H9 (cell line): ENCODE measurements at regions not wholly inside any gene's neighbourhood (a gene's known extent, or its start where the extent isn't known, plus 50 kb on each side); places are given as distances from the start of the nearest gene placed in this dataset.

Experiments used
- DNase-seq: peaks from one replicate; pipeline ENCODE4 v3.0.0-alpha.2; 2017
- H2AFZ ChIP-seq: one replicate; pipeline ENCODE4 v1.6.1; 2013; ENCODE audit warnings: mild to moderate bottlenecking, low read length, control low read depth, moderate library complexity
- H2AK5ac ChIP-seq: 2 replicates; pipeline ENCODE4 v1.6.1; 2013; ENCODE audit warnings: low read length, control low read depth, mixed read lengths; ENCODE audit not compliant: insufficient read length
- H2BK120ac ChIP-seq: one replicate; pipeline ENCODE4 v1.6.1; 2013; ENCODE audit warnings: low read depth, mild to moderate bottlenecking, low read length, control low read depth, inconsistent platforms; ENCODE audit not compliant: poor library complexity, severe bottlenecking
- H2BK12ac ChIP-seq: 2 replicates; pipeline ENCODE4 v1.6.1; 2013; ENCODE audit warnings: low read length, control low read depth, mixed read lengths, low read depth; ENCODE audit not compliant: insufficient read length
- H2BK15ac ChIP-seq: 2 replicates; pipeline ENCODE4 v1.6.1; 2013; ENCODE audit warnings: low read depth, low read length, control low read depth
- H2BK20ac ChIP-seq: one replicate; pipeline ENCODE4 v1.6.1; 2013; ENCODE audit warnings: low read depth, mild to moderate bottlenecking, low read length, control low read depth, inconsistent platforms; ENCODE audit not compliant: poor library complexity, severe bottlenecking
- H2BK5ac ChIP-seq: 2 replicates; pipeline ENCODE4 v1.6.1; 2013; ENCODE audit warnings: low read length, control low read depth, mixed read lengths; ENCODE audit not compliant: insufficient read length
- H3K14ac ChIP-seq: 2 replicates; pipeline ENCODE4 v1.6.1; 2013; ENCODE audit warnings: low read length, control low read depth; ENCODE audit not compliant: insufficient read depth
- H3K18ac ChIP-seq: 2 replicates; pipeline ENCODE4 v1.6.1; 2013; ENCODE audit warnings: low read depth, mild to moderate bottlenecking, mixed read lengths, low read length, control low read depth; ENCODE audit not compliant: insufficient read length
- H3K23ac ChIP-seq: 2 replicates; pipeline ENCODE4 v1.6.1; 2013; ENCODE audit warnings: low read length, control low read depth, mixed read lengths, low read depth; ENCODE audit not compliant: insufficient read length
- H3K23me2 ChIP-seq: 2 replicates; pipeline ENCODE4 v1.6.1; 2013; ENCODE audit warnings: low read depth, mild to moderate bottlenecking, mixed read lengths, low read length, control low read depth; ENCODE audit not compliant: insufficient read length, poor library complexity, severe bottlenecking
- H3K27ac ChIP-seq: 2 replicates; pipeline ENCODE4 v1.5.1; 2013; ENCODE audit warnings: low read length, control low read depth, mixed read lengths, low read depth; ENCODE audit not compliant: insufficient read length
- H3K27me3 ChIP-seq: 2 replicates; pipeline ENCODE4 v1.6.1; 2013; ENCODE audit warnings: low read length, control low read depth, inconsistent platforms; ENCODE audit not compliant: insufficient read depth
- H3K4ac ChIP-seq: 2 replicates; pipeline ENCODE4 v1.6.1; 2013; ENCODE audit warnings: low read depth, mild to moderate bottlenecking, control low read depth, inconsistent platforms, low read length, moderate library complexity
- H3K4me1 ChIP-seq: 2 replicates; pipeline ENCODE4 v1.6.1; 2013; ENCODE audit warnings: low read length, control low read depth, inconsistent platforms; ENCODE audit not compliant: insufficient read depth
- H3K4me2 ChIP-seq: 2 replicates; pipeline ENCODE4 v1.6.1; 2013; ENCODE audit warnings: low read length, control low read depth, mixed read lengths; ENCODE audit not compliant: insufficient read length, insufficient read depth
- H3K56ac ChIP-seq: 2 replicates; pipeline ENCODE4 v1.6.1; 2013; ENCODE audit warnings: low read depth, mild to moderate bottlenecking, mixed read lengths, low read length, control low read depth; ENCODE audit not compliant: insufficient read length
- H3K79me1 ChIP-seq: 2 replicates; pipeline ENCODE4 v1.6.1; 2013; ENCODE audit warnings: low read depth, mild to moderate bottlenecking, moderate library complexity, low read length, control low read depth, inconsistent platforms; ENCODE audit not compliant: insufficient read depth, poor library complexity, severe bottlenecking
- H3K79me2 ChIP-seq: 2 replicates; pipeline ENCODE4 v1.6.1; 2013; ENCODE audit warnings: low read length, control low read depth, inconsistent platforms; ENCODE audit not compliant: insufficient read depth
- H3K9ac ChIP-seq: 2 replicates; pipeline ENCODE4 v1.6.1; 2013; ENCODE audit warnings: low read length, control low read depth, mixed read lengths; ENCODE audit not compliant: insufficient read length; ENCODE audit errors: extremely low read depth
- H3K9me3 ChIP-seq: one replicate; pipeline ENCODE4 v1.6.1; 2013; ENCODE audit warnings: low read depth, low read length, inconsistent platforms; ENCODE audit not compliant: control insufficient read depth
- H3T11ph ChIP-seq: one replicate; pipeline ENCODE4 v1.6.1; 2013; ENCODE audit warnings: mild to moderate bottlenecking, low read length, control low read depth, inconsistent platforms
- H4K20me1 ChIP-seq: one replicate; pipeline ENCODE4 v1.6.1; 2013; ENCODE audit not compliant: control insufficient read depth, insufficient read length, insufficient read depth
- H4K5ac ChIP-seq: 2 replicates; pipeline ENCODE4 v1.6.1; 2013; ENCODE audit warnings: low read depth, mild to moderate bottlenecking, mixed read lengths, low read length, control low read depth; ENCODE audit not compliant: insufficient read length
- H4K8ac ChIP-seq: replicated peaks from 2 replicates; pipeline ENCODE4 v1.6.1; 2013; ENCODE audit warnings: low read length, control low read depth, mixed read lengths, low read depth; ENCODE audit not compliant: insufficient read length
- H4K91ac ChIP-seq: 2 replicates; pipeline ENCODE4 v1.6.1; 2013; ENCODE audit warnings: low read depth, mild to moderate bottlenecking, moderate library complexity, mixed read lengths, low read length, control low read depth; ENCODE audit not compliant: insufficient read length
- H3K27ac Mint-ChIP-seq, 3 experiments: 2 replicates in 2 of 3; 3 replicates in 1 of 3; pipeline ENCODE4 v1.8.0; 2020 to 2021; ENCODE audit warnings: mixed read lengths in 3 of 3, mild to moderate bottlenecking in 1 of 3, moderate library complexity in 1 of 3
- H3K27me3 Mint-ChIP-seq: 2 replicates; pipeline ENCODE4 v1.8.0; 2021; ENCODE audit warnings: low read depth, mild to moderate bottlenecking, moderate library complexity, mixed read lengths
- H3K36me3 Mint-ChIP-seq, 3 experiments: 2 replicates in 2 of 3; 3 replicates in 1 of 3; pipeline ENCODE4 v1.8.0; 2020 to 2021; ENCODE audit warnings: low read depth in 3 of 3, mixed read lengths in 3 of 3; ENCODE audit not compliant: insufficient read depth in 1 of 3
- H3K4me1 Mint-ChIP-seq, 2 experiments: 2 replicates each; pipeline ENCODE4 v1.8.0; 2020; ENCODE audit warnings: mixed read lengths in 2 of 2
- H3K4me3 Mint-ChIP-seq, 2 experiments: 2 replicates in 1 of 2; 3 replicates in 1 of 2; pipeline ENCODE4 v1.8.0; 2020 to 2021; ENCODE audit warnings: mild to moderate bottlenecking in 2 of 2, mixed read lengths in 2 of 2, moderate library complexity in 1 of 2
- H3K9me3 Mint-ChIP-seq, 2 experiments: 2 replicates in 1 of 2; 3 replicates in 1 of 2; pipeline ENCODE4 v1.8.0; 2020; ENCODE audit warnings: mild to moderate bottlenecking in 2 of 2, mixed read lengths in 2 of 2, moderate library complexity in 1 of 2
- CTCF ChIP-seq: fragments of 200-600 bp; sonication (generic); conservative IDR thresholded peaks from 3 replicates; pipeline ENCODE4 v1.8.0; 2021; ENCODE audit warnings: antibody characterized with exemption, mild to moderate bottlenecking
- WGBS: extraction: QIAGEN DNeasy Blood & Tissue Kit; methylation state at CpG from one replicate; pipeline ENCODE4 v1.1.7; 2013; ENCODE audit warnings: missing lambda C conversion rate, low lambda C conversion rate, mixed read lengths; ENCODE audit not compliant: insufficient read length; ENCODE audit errors: extremely low coverage; 5-methylcytosine and 5-hydroxymethylcytosine counted together

DNA sequence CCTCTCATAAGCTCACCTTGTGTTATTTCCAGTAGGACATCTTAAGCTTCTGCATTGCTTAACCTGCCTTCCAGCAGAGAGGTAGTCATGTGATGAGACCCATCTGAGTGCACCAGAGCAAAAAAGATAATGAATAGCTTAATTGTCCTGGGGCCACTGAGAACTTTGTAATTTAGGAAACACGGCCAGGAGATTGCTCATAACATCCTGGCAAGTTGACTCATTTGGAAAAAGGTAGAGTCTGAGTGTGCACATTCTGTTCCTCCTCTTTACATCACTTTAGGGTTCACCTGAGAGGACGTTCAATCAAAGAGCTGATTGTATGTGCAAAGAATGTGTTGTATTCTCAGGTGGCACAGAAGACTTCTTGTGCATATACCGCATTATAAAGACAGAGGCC, 830.2 kb upstream of the SOX11 start:
- no peak for TF ChIP-seq CTCF
- Mint-ChIP-seq H3K27me3 (no peaks in the 10 kb centered on the region), H3K9me3 (peaks cover 6 to 7% of the 10 kb centered on the region in 2 experiments; a peak in 3 of 5 replicates), H3K4me3 (no peak overlapping the region), H3K4me1 (peaks cover 0 to 6% of the 10 kb centered on the region in 2 experiments; a peak in 2 of 4 replicates), H3K27ac (no peak overlapping the region; a peak in 1 of 7 replicates), H3K36me3 (no peaks in the 10 kb centered on the region; a peak in 1 of 7 replicates)
- no peak overlapping the region for H4K8ac ChIP-seq
- H3K79me2 ChIP-seq: no peaks in the 10 kb centered on the region
- H2BK15ac ChIP-seq: no peak overlapping the region
- H2AK5ac ChIP-seq: no peak overlapping the region
- no peak overlapping the region for H3T11ph ChIP-seq
- no peak overlapping the region for H3K18ac ChIP-seq
- H3K4ac ChIP-seq: no peak overlapping the region
- no peaks in the 10 kb centered on the region for H3K23me2 ChIP-seq
- H3K27me3 ChIP-seq: no peaks in the 10 kb centered on the region
- H3K56ac ChIP-seq: no peak overlapping the region
- H3K14ac ChIP-seq: no peak overlapping the region
- no peak overlapping the region for H3K9ac ChIP-seq
- no peak overlapping the region for H2AFZ ChIP-seq
- no peak overlapping the region for H3K4me2 ChIP-seq
- H3K27ac ChIP-seq: no peak overlapping the region
- no peaks in the 10 kb centered on the region for H4K20me1 ChIP-seq
- no peak overlapping the region for H4K5ac ChIP-seq
- no peak for DNase-seq
- no peak overlapping the region for H2BK120ac ChIP-seq
- no peak overlapping the region for H4K91ac ChIP-seq
- H2BK5ac ChIP-seq: no peak overlapping the region
- no peak overlapping the region for H2BK20ac ChIP-seq
- H3K4me1 ChIP-seq: no peaks in the 10 kb centered on the region
- no peaks in the 10 kb centered on the region for H3K79me1 ChIP-seq
- WGBS: no CpG with 5 or more reads among the region's 3 CpGs
- H3K23ac ChIP-seq: no peak overlapping the region
- no peak overlapping the region for H2BK12ac ChIP-seq
- no peaks in the 10 kb centered on the region for H3K9me3 ChIP-seq
